NB4 (cell line): ENCODE measurements at regions not wholly inside any gene's neighbourhood (a gene's known extent, or its start where the extent isn't known, plus 50 kb on each side); places are given as distances from the start of the nearest gene placed in this dataset.

Experiments used
- DNase-seq: peaks from one replicate; pipeline ENCODE4 v3.0.0; 2010; ENCODE audit warnings: low read depth
- H3K4me3 ChIP-seq: one replicate; pipeline ENCODE4 v1.5.1; 2011; ENCODE audit warnings: mild to moderate bottlenecking, low read depth, low read length, moderate library complexity
- MAX ChIP-seq: IDR thresholded peaks from 2 replicates; pipeline ENCODE4 v1.6.1; 2011; ENCODE audit warnings: low read depth, low read length
- MYC ChIP-seq: IDR thresholded peaks from 2 replicates; pipeline ENCODE4 v1.6.1; 2011; ENCODE audit warnings: low read depth, low read length
- POLR2A ChIP-seq: IDR thresholded peaks from 2 replicates; pipeline ENCODE4 v1.6.1; 2011; ENCODE audit warnings: mild to moderate bottlenecking; ENCODE audit not compliant: insufficient read length; ENCODE audit errors: extremely low read depth
- TF ChIP-seq, protein P1 (sequence below): IDR thresholded peaks from one replicate; pipeline ENCODE4 v1.5.1; 2012; ENCODE audit warnings: low read depth, low read length

DNA sequence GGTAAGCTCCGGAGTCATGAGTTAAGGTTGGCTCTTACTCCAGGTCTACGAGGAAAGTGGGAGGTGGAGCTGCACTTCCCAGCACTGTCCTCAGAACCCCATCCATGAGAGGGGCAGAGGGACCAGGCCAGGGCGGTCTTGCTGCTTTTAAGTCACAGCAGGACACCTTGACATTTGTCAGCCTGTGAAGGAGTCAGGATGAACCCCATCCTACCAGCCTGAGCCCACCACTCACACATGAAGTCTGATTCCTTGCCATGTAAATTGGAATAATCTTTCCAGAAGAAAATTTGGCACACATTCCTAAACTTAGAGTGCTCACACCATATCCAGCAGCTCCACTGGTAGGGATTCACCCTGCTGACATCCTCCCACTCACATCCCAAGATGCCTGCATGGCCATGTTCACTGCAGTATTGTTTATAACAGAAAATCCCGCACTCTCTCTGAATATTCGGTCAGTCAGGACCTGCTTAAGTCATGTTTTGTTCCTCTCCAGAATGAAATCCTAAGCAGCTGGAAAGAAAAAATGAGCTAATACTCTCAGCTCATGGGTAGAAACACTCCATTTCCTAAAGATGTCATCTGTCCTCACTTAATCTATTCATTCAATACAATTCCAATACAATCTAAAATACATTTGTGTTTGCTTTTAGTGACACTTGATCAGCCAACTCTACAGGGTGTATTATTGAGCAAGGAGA, 79.3 kb upstream of the COL5A1 start:
- TF ChIP-seq, protein P1, sequence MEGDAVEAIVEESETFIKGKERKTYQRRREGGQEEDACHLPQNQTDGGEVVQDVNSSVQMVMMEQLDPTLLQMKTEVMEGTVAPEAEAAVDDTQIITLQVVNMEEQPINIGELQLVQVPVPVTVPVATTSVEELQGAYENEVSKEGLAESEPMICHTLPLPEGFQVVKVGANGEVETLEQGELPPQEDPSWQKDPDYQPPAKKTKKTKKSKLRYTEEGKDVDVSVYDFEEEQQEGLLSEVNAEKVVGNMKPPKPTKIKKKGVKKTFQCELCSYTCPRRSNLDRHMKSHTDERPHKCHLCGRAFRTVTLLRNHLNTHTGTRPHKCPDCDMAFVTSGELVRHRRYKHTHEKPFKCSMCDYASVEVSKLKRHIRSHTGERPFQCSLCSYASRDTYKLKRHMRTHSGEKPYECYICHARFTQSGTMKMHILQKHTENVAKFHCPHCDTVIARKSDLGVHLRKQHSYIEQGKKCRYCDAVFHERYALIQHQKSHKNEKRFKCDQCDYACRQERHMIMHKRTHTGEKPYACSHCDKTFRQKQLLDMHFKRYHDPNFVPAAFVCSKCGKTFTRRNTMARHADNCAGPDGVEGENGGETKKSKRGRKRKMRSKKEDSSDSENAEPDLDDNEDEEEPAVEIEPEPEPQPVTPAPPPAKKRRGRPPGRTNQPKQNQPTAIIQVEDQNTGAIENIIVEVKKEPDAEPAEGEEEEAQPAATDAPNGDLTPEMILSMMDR: no peak
- TF ChIP-seq POLR2A (no peak), MAX (no peak), MYC (no peak)
- DNase-seq: no peak
- H3K4me3 ChIP-seq: no peak overlapping the region

GRCh38 chr9:134563397-134563796, 78.2 kb upstream of the COL5A1 start:
- TF ChIP-seq, protein P1: no peak
- H3K4me3 ChIP-seq: no peak overlapping the region
- no peak for DNase-seq

DNA sequence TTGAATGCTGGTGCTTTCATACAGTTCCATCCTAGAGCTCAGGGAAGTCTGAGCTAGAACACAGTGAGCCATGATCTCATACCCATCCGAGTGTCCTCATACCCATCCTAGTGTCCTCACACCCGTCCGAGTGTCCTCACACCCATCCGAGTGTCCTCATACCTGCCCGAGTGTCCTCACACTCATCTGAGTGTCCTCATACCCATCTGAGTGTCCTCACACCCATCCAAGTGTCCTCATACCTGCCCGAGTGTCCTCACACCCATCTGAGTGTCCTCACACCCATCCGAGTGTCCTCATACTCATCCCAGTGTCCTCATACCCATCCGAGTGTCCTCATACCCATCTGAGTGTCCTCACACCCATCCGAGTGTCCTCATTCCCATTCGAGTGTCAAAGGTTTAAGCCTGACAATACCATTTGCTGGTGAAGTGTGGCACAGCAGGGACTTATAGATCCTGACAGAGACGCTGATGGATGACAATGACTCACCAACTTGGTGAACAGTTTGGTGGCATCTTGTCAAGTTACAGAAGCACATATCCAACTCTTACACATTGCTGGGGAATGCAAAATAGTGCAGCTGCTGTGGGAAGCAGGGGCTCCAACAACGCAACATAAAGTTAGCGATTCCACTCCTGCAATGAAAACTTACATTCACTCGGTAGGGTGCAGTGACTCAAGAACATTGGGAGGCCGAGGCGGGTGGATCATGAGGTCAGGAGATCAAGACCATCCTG, 77.0 kb upstream of the COL5A1 start:
- TF ChIP-seq, protein P1: no peak
- TF ChIP-seq MAX: no peak
- no peak for TF ChIP-seq POLR2A
- no peak for TF ChIP-seq MYC
- H3K4me3 ChIP-seq: no peak overlapping the region
- no peak for DNase-seq

GRCh38 chr9:134565316-134565915, 76.2 kb upstream of the COL5A1 start:
- no peak for DNase-seq
- no peak for TF ChIP-seq MAX
- TF ChIP-seq MYC: no peak
- TF ChIP-seq, protein P1: no peak
- no peak for TF ChIP-seq POLR2A
- no peak overlapping the region for H3K4me3 ChIP-seq

- no peak for DNase-seq
- H3K4me3 ChIP-seq: no peak overlapping the region
- no peak for TF ChIP-seq MAX
- TF ChIP-seq POLR2A: no peak
- TF ChIP-seq, protein P1: no peak
These were observed 75.3 kb upstream of the COL5A1 start for GRCh38 chr9:134566196-134566847.
